Breast epithelium (tissue), 4 donors: ENCODE measurements at regions not wholly inside any gene's neighbourhood (a gene's known extent, or its start where the extent isn't known, plus 50 kb on each side); places are given as distances from the start of the nearest gene placed in this dataset.

Experiments
- DNase-seq, 2 donors: peaks; one replicate each; pipeline ENCODE4 v3.0.0-alpha.2; 2019; ENCODE audit warnings: low spot score in 2 of 2
- H3K27ac ChIP-seq, 2 donors: fragments of 200-600 bp; sonication (generic) in 1 of 2; one replicate each; pipeline ENCODE4 v1.5.1; 2016 to 2019; ENCODE audit warnings: mild to moderate bottlenecking in 1 of 2
- H3K27me3 ChIP-seq, 2 donors: fragments of 200-600 bp; sonication (generic) in 1 of 2; one replicate each; pipeline versions ENCODE4 v1.5.1 to v1.6.0; 2017 to 2019; ENCODE audit warnings: control low read depth in 1 of 2, mild to moderate bottlenecking in 1 of 2
- H3K36me3 ChIP-seq: fragments of 200-600 bp; one replicate; pipeline ENCODE4 v1.5.1; 2019
- H3K4me1 ChIP-seq, 2 donors: fragments of 200-600 bp; sonication (generic); one replicate each; pipeline ENCODE4 v1.5.1; 2016 to 2019; ENCODE audit warnings: control low read depth in 1 of 2
- H3K4me3 ChIP-seq, 3 donors: fragments of 200-600 bp; sonication (generic); 1 replicate in 2 of 3; 2 replicates in 1 of 3; pipeline ENCODE4 v1.5.1; 2016 to 2019; ENCODE audit warnings: mild to moderate bottlenecking in 3 of 3, moderate library complexity in 2 of 3
- H3K9me3 ChIP-seq, 2 donors: fragments of 200-600 bp; sonication (generic) in 1 of 2; one replicate each; pipeline ENCODE4 v1.5.1; 2016 to 2019; ENCODE audit warnings: control low read depth in 1 of 2
- CTCF ChIP-seq, 3 donors: fragments of 450-650 bp; IDR thresholded peaks; one replicate each; pipeline ENCODE4 v1.5.1; 2016 to 2017; ENCODE audit warnings: antibody characterized with exemption in 3 of 3, mild to moderate bottlenecking in 3 of 3, moderate library complexity in 3 of 3
- POLR2A ChIP-seq: fragments of 450-650 bp; IDR thresholded peaks from one replicate; pipeline ENCODE4 v1.6.1; 2016; ENCODE audit warnings: antibody characterized with exemption, mild to moderate bottlenecking, moderate library complexity
- POLR2AphosphoS5 ChIP-seq, 3 donors: sonication (generic); formaldehyde crosslinking; IDR thresholded peaks; one replicate each; pipeline ENCODE4 v1.6.1; 2017; ENCODE audit warnings: antibody characterized with exemption in 3 of 3
- intact Hi-C: fragments of 100-400 bp; cut with DNase I; formaldehyde crosslinking; loops from one replicate; pipeline ENCODE4 v1.15.1; 2023; ENCODE audit warnings: low total_unique reads

- Histone ChIP-seq H3K4me1 (no peaks in the 10 kb centered on the region), H3K4me3 (no peak overlapping the region), H3K36me3 (no peaks in the 10 kb centered on the region), H3K27ac (no peak overlapping the region), H3K9me3 (no peaks in the 10 kb centered on the region), H3K27me3 (no peaks in the 10 kb centered on the region)
- no peak for DNase-seq
- TF ChIP-seq POLR2A: no peak
- no peak for TF ChIP-seq POLR2AphosphoS5 (IDR thresholded peaks at IDR 0.05)
- TF ChIP-seq CTCF (IDR thresholded peaks at IDR 0.05): no peak
- intact Hi-C loops: no loop called here
These were observed 78.2 kb upstream of the ASCC3 start for GRCh38 chr6:100959280-100959679.

GRCh38 chr6:100962466-100962865, 81.3 kb upstream of the ASCC3 start:
- Histone ChIP-seq H3K4me1 (no peaks in the 10 kb centered on the region), H3K4me3 (no peak overlapping the region), H3K36me3 (no peaks in the 10 kb centered on the region), H3K27me3 (no peaks in the 10 kb centered on the region), H3K9me3 (no peaks in the 10 kb centered on the region), H3K27ac (no peak overlapping the region)
- DNase-seq: no peak
- intact Hi-C loops: no loop called here
- TF ChIP-seq POLR2A (no peak), CTCF (IDR thresholded peaks at IDR 0.05) (no peak), POLR2AphosphoS5 (IDR thresholded peaks at IDR 0.05) (no peak)

- no peaks in the 10 kb centered on the region for H3K9me3 ChIP-seq
- no peak for TF ChIP-seq CTCF (IDR thresholded peaks at IDR 0.05)
- no peak for TF ChIP-seq POLR2AphosphoS5 (IDR thresholded peaks at IDR 0.05)
- TF ChIP-seq POLR2A: no peak
- no peak for DNase-seq
- intact Hi-C loops: loop anchor here (5.0 kb wide), 1 partner anchor 193 kb away; no protein-coding TSS in a partner anchor
- H3K4me3 ChIP-seq: no peak overlapping the region
- no peak overlapping the region for H3K27ac ChIP-seq
- no peaks in the 10 kb centered on the region for H3K27me3 ChIP-seq
- H3K36me3 ChIP-seq: no peaks in the 10 kb centered on the region
- H3K4me1 ChIP-seq: no peaks in the 10 kb centered on the region
These were observed 83.9 kb upstream of the ASCC3 start for GRCh38 chr6:100965067-100965466.

GRCh38 chr6:100968949-100969348, 87.8 kb upstream of the ASCC3 start:
- intact Hi-C loops: loop anchor here (5.0 kb wide), 1 partner anchor 197 kb away; no protein-coding TSS in a partner anchor
- no peaks in the 10 kb centered on the region for H3K27me3 ChIP-seq
- TF ChIP-seq POLR2A (no peak), CTCF (IDR thresholded peaks at IDR 0.05) (no peak), POLR2AphosphoS5 (IDR thresholded peaks at IDR 0.05) (no peak)

GRCh38 chr6:100979267-100979666, 98.1 kb upstream of the ASCC3 start:
- peaks cover 0 to 6% of the 10 kb centered on the region in 2 donors for H3K9me3 ChIP-seq
- TF ChIP-seq CTCF (IDR thresholded peaks at IDR 0.05) (no peak), POLR2AphosphoS5 (IDR thresholded peaks at IDR 0.05) (no peak), POLR2A (no peak)

More at GRCh38 chr6:100968949-100969348, 87.8 kb upstream of the ASCC3 start:
- Histone ChIP-seq H3K9me3 (peaks cover 0 to 8% of the 10 kb centered on the region in 2 donors), H3K27ac (no peak overlapping the region), H3K4me1 (no peaks in the 10 kb centered on the region), H3K36me3 (no peaks in the 10 kb centered on the region), H3K4me3 (no peak overlapping the region)
- DNase-seq: no peak

More at GRCh38 chr6:100979267-100979666, 98.1 kb upstream of the ASCC3 start:
- Histone ChIP-seq H3K4me1 (no peaks in the 10 kb centered on the region), H3K36me3 (no peaks in the 10 kb centered on the region), H3K27me3 (no peaks in the 10 kb centered on the region), H3K4me3 (no peak overlapping the region), H3K27ac (no peak overlapping the region)
- intact Hi-C loops: no loop called here
- no peak for DNase-seq
